Neural cell (in vitro differentiated cells): ENCODE measurements at regions not wholly inside any gene's neighbourhood (a gene's known extent, or its start where the extent isn't known, plus 50 kb on each side); places are given as distances from the start of the nearest gene placed in this dataset.

ENCODE experiments used
- CTCF ChIP-seq: fragments of 450-650 bp; IDR thresholded peaks from 2 replicates; pipeline ENCODE4 v1.5.1; 2014; ENCODE audit warnings: antibody characterized with exemption, mild to moderate bottlenecking, moderate library complexity; ENCODE audit not compliant: poor library complexity, severe bottlenecking
- MXI1 ChIP-seq: fragments of 450-650 bp; conservative IDR thresholded peaks from 2 replicates; pipeline ENCODE4 v1.6.1; 2014; ENCODE audit warnings: antibody characterized with exemption, mild to moderate bottlenecking; ENCODE audit not compliant: poor library complexity, severe bottlenecking
- REST ChIP-seq: IDR thresholded peaks from 2 replicates; pipeline ENCODE4 v1.6.1; 2012; ENCODE audit warnings: borderline replicate concordance
- TAF1 ChIP-seq: IDR thresholded peaks from 2 replicates; pipeline ENCODE4 v1.6.1; 2012; ENCODE audit warnings: low read depth

- TF ChIP-seq CTCF = no peak
- TF ChIP-seq MXI1 = no peak
- no peak for TF ChIP-seq TAF1
- TF ChIP-seq REST = no peak
Observed at GRCh38 chr21:15249285-15249993, 184.6 kb upstream of the NRIP1 start.
